OCI-LY1 (cell line): ENCODE measurements at regions not wholly inside any gene's neighbourhood (a gene's known extent, or its start where the extent isn't known, plus 50 kb on each side); places are given as distances from the start of the nearest gene placed in this dataset.

ENCODE experiments used
- CTCF ChIP-seq: fragments of 200-600 bp; sonication (generic), shearing (Covaris generic); IDR thresholded peaks from 2 replicates; pipeline ENCODE4 v1.5.1; 2017; ENCODE audit warnings: mild to moderate bottlenecking, antibody characterized with exemption, low read length, moderate library complexity, mixed read lengths
- EZH2 ChIP-seq: fragments of 200-600 bp; sonication (generic), shearing (Covaris generic); IDR thresholded peaks from 2 replicates; pipeline ENCODE4 v1.8.0; 2017; ENCODE audit warnings: borderline replicate concordance, mixed run types, mild to moderate bottlenecking, antibody characterized with exemption, low read length, moderate library complexity, mixed read lengths

GRCh38 chr5:143886096-143886495 lies 74.1 kb downstream of the HMHB1 start:
- TF ChIP-seq CTCF (no peak), EZH2 (no peak)
